ENCODE measurements at regions not wholly inside any gene's neighbourhood (a gene's known extent, or its start where the extent isn't known, plus 50 kb on each side); places are given as distances from the start of the nearest gene placed in this dataset.

GRCh38 chr18:73653251-73653650, 494.4 kb downstream of the FBXO15 start (continued):
- TF ChIP-seq E2F8 (IDR thresholded peaks at IDR 0.05; ENCODE audit: low read depth, partially characterized antibody) = no peak
- no peak for TF ChIP-seq MYC (IDR thresholded peaks at IDR 0.05; ENCODE audit: insufficient read depth, insufficient read length, insufficient replicate concordance, low read length, severe bottlenecking)
- TF ChIP-seq POLR2A (IDR thresholded peaks at IDR 0.05; ENCODE audit: low read depth, low read length) = no peak
- no peak for TF ChIP-seq PBX3 (IDR thresholded peaks at IDR 0.05; ENCODE audit: insufficient replicate concordance, low read depth, low read length)
- TF ChIP-seq PAX5 (IDR thresholded peaks at IDR 0.05; ENCODE audit: borderline replicate concordance, low read depth, low read length) = no peak
- TF ChIP-seq RB1 (IDR thresholded peaks at IDR 0.05; ENCODE audit: borderline replicate concordance) = no peak
- no peak for TF ChIP-seq IRF3 (IDR thresholded peaks at IDR 0.05)
- TF ChIP-seq NR2C1 (IDR thresholded peaks at IDR 0.05) = no peak

DNA sequence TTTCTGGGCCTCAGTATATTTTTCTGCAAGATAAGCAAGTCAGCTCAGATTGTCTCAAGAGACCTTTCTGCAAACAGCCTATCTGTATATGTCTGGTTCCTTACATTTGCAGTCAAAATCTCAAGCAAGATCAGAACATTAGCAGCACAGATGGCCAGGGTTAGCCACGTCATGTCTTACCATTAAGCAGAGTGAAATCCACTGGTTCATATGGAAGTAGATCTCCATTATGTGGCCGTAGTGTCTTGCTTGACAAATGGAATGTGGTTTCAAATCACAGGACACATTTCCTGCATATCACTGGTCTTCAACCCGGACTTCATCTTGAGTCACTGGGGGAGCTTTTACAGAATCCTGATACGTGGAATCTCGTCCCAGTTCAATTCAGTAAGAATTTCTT, 500.2 kb downstream of the FBXO15 start:
- H2AFZ ChIP-seq (ENCODE audit: control insufficient read depth, low read depth, low read length) = no peak overlapping the region
- H4K20me1 ChIP-seq (ENCODE audit: control insufficient read depth, insufficient read depth) = no peaks in the 10 kb centered on the region
- no peak overlapping the region for H3K4me2 ChIP-seq (ENCODE audit: control insufficient read depth, insufficient read depth)
- no peak for DNase-seq (ENCODE audit: low read depth, low spot score)
- H3K36me3 ChIP-seq (ENCODE audit: control insufficient read depth in 2 of 2, insufficient read depth in 2 of 2, low read length in 1 of 2) = no peaks in the 10 kb centered on the region
- BruUV-seq (replicated peaks) = no TSS peak
- ChIA-PET POLR2A (no interaction called here), SMC1A (ENCODE audit: uncharacterized antibody, unreplicated experiment) (no interaction called here), CTCF (no interaction called here), RAD21 (ENCODE audit: unreplicated experiment) (no interaction called here)
- H3K79me2 ChIP-seq (ENCODE audit: control insufficient read depth, insufficient read depth, low read length) = no peaks in the 10 kb centered on the region
- no peak overlapping the region for H3K9ac ChIP-seq (ENCODE audit: control insufficient read depth, insufficient read depth, low read length)
- H3K27ac ChIP-seq (ENCODE audit: control insufficient read depth, insufficient read depth) = no peak overlapping the region
- no peaks in the 10 kb centered on the region for H3K9me3 ChIP-seq (replicated peaks; ENCODE audit: control insufficient read depth, insufficient read depth, low read length)
- no peaks in the 10 kb centered on the region for H3K27me3 ChIP-seq (replicated peaks in 1 of 2; ENCODE audit: control insufficient read depth in 2 of 2, insufficient read depth in 2 of 2, low read length in 1 of 2)
- no peaks in the 10 kb centered on the region for H3K4me1 ChIP-seq (ENCODE audit: control insufficient read depth, insufficient read depth, low read length)
- H3K4me3 ChIP-seq = no peak overlapping the region
- in situ Hi-C loops (cut with MboI) (no loop called here), intact Hi-C loops (cut with micrococcal nuclease; ENCODE audit: unreplicated experiment) (no loop called here)
- no peak for ATAC-seq
- no peak for FAIRE-seq
- WGBS (ENCODE audit: insufficient coverage, insufficient replicate concordance, low lambda C conversion rate, missing lambda C conversion rate) = 15% methylated on average over 5 of the region's 5 CpGs
- TF ChIP-seq BMI1 (IDR thresholded peaks at IDR 0.05; ENCODE audit: borderline replicate concordance) (no peak), CHD2 (IDR thresholded peaks at IDR 0.05; ENCODE audit: borderline replicate concordance, low read depth, low read length) (no peak), TCF7 (IDR thresholded peaks at IDR 0.05; ENCODE audit: borderline replicate concordance) (no peak), FOXM1 (IDR thresholded peaks at IDR 0.05; ENCODE audit: low read depth, low read length) (no peak), TARDBP (IDR thresholded peaks at IDR 0.05; ENCODE audit: borderline replicate concordance) (no peak), IKZF1 (conservative IDR thresholded peaks at IDR 0.05) (no peak), NFYA (IDR thresholded peaks at IDR 0.05; ENCODE audit: borderline replicate concordance, low read depth, low read length) (no peak)
